ENCODE measurements at regions not wholly inside any gene's neighbourhood (a gene's known extent, or its start where the extent isn't known, plus 50 kb on each side); places are given as distances from the start of the nearest gene placed in this dataset.
"Not testable (repeated sequence)": the region's sequence is repeated elsewhere in the genome, so short reads cannot be mapped to it uniquely, and the experiment has no call there.

- no peak for TF ChIP-seq CTCF (conservative IDR thresholded peaks at IDR 0.05; ENCODE audit: low read depth, low read length)
- DNase-seq (ENCODE audit: low read depth) = peak; percentile 3
- H3K4me3 ChIP-seq (ENCODE audit: low read depth, low read length) = no peak overlapping the region
These were observed 267.8 kb upstream of the ANKRD50 start for GRCh38 chr4:124980276-124980752.

DNA sequence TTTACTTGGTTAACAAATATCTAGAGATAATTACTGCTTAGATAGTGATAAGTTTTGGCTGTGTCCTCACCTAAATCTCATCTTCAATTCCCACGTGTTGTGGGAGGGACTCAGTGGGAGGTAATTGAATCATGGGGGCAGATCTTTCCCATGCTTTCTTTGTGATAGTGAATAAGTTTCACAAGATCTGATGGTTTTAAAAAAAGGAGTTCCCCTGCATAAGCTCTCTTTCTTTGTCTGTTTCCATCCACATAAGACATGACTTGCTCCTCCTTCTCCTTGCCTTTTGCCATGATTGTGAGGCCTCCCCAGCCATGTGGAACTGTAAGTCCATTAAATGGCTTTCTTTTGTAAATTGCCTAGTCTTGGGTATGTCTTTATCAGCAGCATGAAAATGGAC is 266.0 kb upstream of the ANKRD50 start:
- not testable (repeated sequence) for DNase-seq (ENCODE audit: low read depth); H3K4me3 ChIP-seq (ENCODE audit: low read depth, low read length)

- no peak overlapping the region for H3K4me3 ChIP-seq (ENCODE audit: low read depth, low read length)
- TF ChIP-seq CTCF (conservative IDR thresholded peaks at IDR 0.05; ENCODE audit: low read depth, low read length) = no peak
- DNase-seq (ENCODE audit: low read depth) = no peak
These were observed 264.5 kb upstream of the ANKRD50 start for GRCh38 chr4:124977045-124977444.

DNA sequence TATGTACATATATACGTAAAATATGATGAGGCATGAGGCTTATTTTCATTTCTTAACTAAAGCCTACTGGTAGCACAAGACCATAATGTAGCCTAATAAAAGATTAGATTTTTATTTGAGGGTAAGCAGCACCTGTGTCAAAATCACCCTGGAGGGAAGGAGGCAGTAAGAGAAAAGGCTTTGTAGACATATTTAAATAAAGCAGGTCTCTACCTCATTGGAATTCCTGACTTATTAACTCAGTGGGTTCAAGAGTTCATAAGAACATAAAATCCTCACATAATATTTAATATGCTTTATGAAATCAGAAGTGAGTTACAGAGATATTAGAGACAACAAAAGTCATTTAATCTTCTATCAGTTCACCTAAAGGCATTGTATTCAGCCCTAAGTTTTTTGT is 261.6 kb upstream of the ANKRD50 start:
- no peak for TF ChIP-seq CTCF (conservative IDR thresholded peaks at IDR 0.05; ENCODE audit: low read depth, low read length)
- H3K4me3 ChIP-seq (ENCODE audit: low read depth, low read length) = no peak overlapping the region
- no peak for DNase-seq (ENCODE audit: low read depth)

- no peak overlapping the region for H3K4me3 ChIP-seq (ENCODE audit: low read depth, low read length)
- no peak for DNase-seq (ENCODE audit: low read depth)
- TF ChIP-seq CTCF (conservative IDR thresholded peaks at IDR 0.05; ENCODE audit: low read depth, low read length) = no peak
These were observed 261.2 kb upstream of the ANKRD50 start for GRCh38 chr4:124973716-124974115.

- TF ChIP-seq CTCF (conservative IDR thresholded peaks at IDR 0.05; ENCODE audit: low read depth, low read length) = no peak
- no peak overlapping the region for H3K4me3 ChIP-seq (ENCODE audit: low read depth, low read length)
- no peak for DNase-seq (ENCODE audit: low read depth)
These were observed 257.5 kb upstream of the ANKRD50 start for GRCh38 chr4:124970011-124970410.

GRCh38 chr4:124965497-124965891 is 253.0 kb upstream of the ANKRD50 start:
- no peak for TF ChIP-seq CTCF (conservative IDR thresholded peaks at IDR 0.05; ENCODE audit: low read depth, low read length)
- DNase-seq (ENCODE audit: low read depth) = no peak
- no peak overlapping the region for H3K4me3 ChIP-seq (ENCODE audit: low read depth, low read length)

All from epithelial cell of proximal tubule (primary cell).